GM18498 (cell line): ENCODE measurements at regions not wholly inside any gene's neighbourhood (a gene's known extent, or its start where the extent isn't known, plus 50 kb on each side); places are given as distances from the start of the nearest gene placed in this dataset.

Experiments
- ATAC-seq: cut with Tn5 transposase; IDR thresholded peaks from one replicate; pipeline ENCODE4 v1.9.1; 2021; ENCODE audit warnings: mild to moderate bottlenecking, moderate library complexity; ENCODE audit not compliant: unreplicated experiment

- no peak for ATAC-seq
These were observed 222.8 kb downstream of the SOX11 start for GRCh38 chr2:5914811-5915611.

DNA sequence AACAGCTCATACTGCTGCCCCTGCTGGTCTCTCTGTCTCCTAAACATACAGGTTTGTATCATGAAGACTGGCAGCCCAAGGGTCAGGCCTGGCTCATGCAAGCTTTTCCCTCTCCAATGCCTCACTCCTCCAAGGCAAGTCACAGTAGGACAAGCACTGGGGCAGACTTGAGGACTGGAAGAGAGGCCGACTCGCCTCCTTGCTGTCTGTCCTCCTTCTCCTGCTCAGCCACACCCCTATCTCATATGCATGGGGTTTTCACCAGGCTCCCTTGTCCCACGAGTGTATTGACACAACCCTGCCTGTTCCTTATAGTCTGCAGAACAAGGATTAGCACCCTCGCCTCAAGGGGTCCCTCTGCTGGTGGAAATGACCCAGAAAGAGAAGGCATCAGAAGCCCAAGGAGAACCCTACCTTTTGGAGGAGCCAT, 223.7 kb downstream of the SOX11 start:
- no peak for ATAC-seq

DNA sequence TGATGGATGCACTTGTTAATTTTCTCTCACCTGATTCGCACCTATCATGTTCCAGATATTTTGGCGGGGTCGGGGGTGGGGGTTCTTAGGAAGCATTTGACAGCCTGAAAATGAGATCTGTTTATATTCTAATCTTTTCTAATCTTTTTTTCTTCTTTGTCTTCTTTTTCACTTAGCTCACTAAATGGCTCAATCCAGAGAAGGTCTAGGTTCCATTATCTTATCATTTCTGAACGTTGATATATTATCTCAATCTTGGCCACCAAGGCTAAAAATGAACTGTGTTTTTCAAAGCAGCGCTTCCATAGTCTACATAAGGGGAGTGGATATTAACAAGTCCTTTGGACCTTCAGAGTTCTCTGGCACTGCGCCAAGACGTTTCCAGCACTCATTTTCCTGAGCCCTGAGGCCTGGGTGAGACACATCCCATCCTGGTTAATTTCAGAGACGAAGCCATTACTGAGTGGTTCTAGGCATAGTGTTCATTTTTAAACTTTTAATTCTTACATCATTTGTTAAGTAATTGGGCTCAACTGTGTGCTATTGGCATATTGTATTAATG, 229.0 kb downstream of the SOX11 start:
- ATAC-seq = no peak

DNA sequence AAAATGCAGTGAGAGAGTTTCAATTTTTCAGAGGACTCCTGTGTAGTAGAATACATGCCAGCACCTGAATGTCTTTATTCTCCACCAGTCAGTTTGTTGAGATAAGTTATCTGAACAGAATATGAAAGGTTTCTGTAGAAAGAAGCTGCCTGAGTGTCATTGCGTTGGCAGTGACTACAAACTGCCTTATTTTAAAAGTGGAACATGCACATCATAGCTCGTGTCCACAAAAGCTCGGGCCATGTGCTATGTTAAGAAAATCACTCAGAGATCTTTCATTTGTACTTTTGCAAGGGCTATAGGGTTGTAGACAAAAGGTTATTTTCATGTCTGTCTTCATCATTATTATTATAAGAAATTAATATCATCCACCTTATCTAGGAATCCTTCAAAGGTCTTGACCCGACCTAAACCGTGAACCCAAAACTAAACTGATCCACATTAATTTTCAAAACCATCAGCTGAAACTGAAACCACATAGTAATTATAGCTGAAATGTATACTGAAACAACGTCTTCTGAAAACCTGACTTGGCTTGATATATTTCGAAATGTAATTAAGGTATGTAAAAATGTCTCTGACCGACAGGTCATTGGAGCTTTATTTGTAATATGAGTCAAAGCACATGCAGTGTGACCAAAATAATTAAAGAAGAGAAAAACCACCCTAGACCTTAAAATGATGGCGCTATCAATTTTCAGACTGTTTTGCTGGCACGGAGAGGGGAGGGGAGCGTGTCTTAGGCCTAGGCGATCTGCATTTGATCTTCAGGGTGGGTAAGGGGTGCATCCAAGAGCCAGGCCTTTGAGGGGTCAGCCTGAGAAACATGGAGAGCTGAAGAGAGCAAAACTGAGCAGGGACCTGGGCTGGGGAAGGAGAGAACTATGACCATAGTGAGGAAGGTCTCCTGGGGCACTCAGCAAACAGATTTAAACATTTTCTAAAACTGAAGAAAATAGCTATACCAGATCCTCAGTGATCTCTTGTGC, 232.1 kb downstream of the SOX11 start:
- no peak for ATAC-seq

- ATAC-seq = no peak
These were observed 233.4 kb downstream of the SOX11 start for GRCh38 chr2:5925604-5926003.

DNA sequence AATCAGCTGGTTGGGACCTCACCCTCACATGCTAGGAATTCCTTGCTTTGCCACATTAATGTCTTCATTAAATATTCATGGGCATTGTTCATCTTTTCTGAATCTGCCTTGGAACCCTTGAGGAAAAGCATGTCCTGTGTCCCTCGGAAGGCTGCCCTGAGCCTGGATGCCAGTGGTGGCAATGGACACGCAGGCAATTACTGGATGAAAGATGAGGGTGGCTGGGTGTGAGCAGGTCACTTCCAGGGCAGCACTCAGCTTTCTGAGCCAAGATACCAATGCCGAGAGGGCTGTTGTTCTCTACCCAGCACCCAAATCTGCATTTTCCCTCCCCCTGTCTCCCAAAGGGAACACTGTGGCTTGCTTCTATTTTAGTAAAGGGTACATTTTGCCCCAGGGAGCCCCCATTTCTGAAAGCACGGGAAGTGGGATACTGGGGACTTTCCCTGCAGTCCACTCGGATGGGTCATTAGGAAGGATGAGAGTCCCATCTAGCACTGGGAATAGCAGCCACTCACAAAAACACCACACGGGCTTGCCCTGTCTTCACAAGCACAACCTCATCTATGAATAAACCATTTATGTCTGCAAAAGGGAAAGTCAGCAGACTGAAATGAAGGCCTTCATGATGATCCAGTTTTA, 234.8 kb downstream of the SOX11 start:
- no peak for ATAC-seq

GRCh38 chr2:5932556-5933469, 240.6 kb downstream of the SOX11 start:
- ATAC-seq = no peak

DNA sequence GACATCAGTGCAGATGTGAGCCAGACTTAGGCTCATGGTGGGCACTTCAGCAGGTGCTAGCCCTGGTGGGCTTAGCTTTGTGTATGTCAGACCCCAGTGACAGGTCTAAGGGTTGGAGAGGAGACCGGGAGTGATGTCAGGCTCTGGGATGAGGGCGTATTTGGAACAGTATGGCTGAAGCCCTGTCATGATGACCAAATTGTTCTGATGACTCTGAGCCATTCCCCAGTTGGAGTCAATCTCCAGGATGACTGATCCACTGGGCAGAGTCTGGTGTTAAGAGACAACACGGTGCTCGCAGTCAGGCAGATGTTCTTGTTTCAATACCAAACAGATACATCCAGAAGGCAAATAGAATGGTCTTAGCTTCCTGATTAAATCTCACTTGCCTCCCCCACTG, 241.5 kb downstream of the SOX11 start:
- no peak for ATAC-seq

DNA sequence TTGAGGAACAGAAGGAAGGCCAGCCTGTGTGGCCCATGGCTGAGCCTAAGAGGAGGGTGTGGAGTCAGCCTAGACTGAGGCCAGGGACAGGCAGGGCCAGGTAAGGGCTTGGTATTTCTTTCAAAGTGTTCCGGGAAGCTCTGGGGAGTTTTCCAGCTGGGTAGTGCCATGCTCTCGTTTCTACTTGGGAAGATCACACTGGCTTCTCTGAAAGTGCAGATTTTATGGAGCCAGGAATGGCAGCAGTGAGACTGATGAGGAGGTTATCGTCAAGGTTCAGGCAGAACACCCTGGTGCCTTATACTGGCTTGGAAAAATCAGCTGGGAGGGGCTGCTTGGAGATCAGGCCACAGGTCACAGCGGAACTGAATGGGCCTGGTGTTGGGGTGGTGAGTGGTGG, 245.1 kb downstream of the SOX11 start:
- no peak for ATAC-seq

DNA sequence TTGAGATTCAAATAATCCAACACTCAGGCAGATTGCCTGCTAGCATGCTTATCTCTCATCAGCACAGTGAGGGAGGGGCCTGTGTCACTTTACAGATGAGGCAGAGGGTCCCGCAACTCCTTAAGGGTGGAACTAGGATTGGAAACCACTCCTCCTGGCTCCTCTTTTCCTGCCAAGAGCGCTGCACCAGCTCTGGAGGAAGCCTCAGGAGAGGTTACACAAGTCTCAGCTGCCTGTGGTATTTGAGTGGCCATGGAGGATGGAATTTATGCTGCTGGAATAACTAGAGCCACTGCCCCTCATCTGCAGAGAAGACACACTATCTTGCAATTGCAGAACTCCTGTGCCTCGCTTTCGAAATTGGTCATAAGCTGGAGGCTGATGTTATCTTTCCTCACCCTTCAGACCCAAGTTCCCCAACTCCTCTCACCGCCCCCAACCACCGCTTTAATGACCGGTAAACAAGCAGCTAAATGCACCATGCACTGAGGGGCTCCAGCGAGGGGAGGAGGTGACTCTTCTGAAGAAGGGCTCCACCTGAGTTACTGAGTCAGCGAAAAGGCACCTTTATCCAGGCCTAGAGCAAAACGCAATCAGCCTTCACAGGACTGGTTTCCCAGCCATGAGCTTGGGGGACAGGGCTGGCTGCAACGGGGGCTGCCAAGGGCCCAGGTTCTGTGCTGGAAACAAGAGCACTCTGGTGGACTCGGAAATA, 245.8 kb downstream of the SOX11 start:
- ATAC-seq = no peak

GRCh38 chr2:5938566-5938896, 246.3 kb downstream of the SOX11 start:
- ATAC-seq = no peak

GRCh38 chr2:5939553-5939952, 247.4 kb downstream of the SOX11 start:
- ATAC-seq = no peak

GRCh38 chr2:5940596-5941535, 248.7 kb downstream of the SOX11 start:
- no peak for ATAC-seq

DNA sequence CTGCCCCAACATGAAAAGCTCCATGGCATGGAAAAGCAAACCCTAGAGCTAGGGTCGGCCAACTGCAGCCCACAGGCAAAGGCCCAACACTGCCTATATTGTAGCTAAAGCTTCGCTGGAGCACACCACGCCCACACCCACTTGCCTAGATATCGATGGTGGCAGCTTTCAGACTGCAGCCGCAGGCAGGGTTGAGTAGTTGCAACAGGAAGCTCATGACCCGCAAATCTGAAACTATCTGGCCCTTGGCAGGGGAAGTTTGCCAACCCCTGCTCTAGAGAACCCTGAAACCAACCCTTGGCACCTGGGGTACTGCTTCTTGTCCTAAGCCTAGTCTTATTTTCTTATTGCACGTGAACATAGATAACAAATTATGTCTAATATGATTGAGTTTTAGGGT, 250.0 kb downstream of the SOX11 start:
- ATAC-seq = no peak

- no peak for ATAC-seq
These were observed 253.6 kb downstream of the SOX11 start for GRCh38 chr2:5945742-5946141.

DNA sequence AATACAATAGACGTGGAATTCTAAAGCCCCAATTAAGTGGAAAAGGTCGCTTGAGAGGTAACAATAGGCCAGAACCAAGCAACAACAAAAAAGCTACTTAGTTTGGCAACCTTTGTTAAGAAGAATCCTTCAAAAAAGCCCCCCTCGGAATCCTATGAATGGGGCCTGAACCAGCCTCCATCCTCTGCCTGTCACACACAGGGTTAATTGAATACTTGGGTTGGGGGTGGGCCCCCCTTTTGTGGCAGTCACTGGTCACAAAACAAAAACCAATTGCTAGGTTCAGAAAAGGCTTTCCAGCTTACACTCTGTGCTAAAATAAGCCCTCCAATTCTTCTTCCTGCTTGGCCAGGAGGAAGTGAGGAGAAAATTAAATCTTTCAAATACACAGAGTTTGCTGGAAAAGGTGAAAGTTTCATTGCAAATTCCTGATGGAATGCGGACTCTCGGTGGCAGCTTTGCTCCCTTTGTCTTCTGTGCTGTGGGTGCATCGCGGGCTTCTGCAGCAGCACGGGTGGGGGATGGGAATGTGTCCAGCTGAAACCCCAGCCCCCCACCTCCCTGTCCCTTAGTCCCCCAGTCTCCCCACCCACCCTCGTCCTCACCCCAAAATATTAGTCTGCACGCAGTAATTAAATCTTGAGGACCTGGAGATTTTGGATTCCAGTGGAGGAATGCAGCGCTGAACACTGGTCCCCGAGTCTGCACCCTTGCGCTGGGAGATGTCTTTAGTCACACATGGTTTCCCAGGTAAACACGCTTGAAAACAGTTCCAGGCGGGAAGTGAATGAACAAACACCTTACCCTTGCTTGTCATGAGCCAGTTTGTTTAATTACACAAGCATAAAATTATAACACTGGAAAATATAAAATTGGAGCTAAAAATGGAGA, 254.3 kb downstream of the SOX11 start:
- no peak for ATAC-seq

- ATAC-seq = no peak
These were observed 258.6 kb downstream of the SOX11 start for GRCh38 chr2:5950736-5951135.
